GM19438 (cell line): ENCODE measurements at regions not wholly inside any gene's neighbourhood (a gene's known extent, or its start where the extent isn't known, plus 50 kb on each side); places are given as distances from the start of the nearest gene placed in this dataset.

Source experiments
- ATAC-seq: cut with Tn5 transposase; IDR thresholded peaks from one replicate; pipeline ENCODE4 v1.9.1; 2021; ENCODE audit warnings: low read depth; ENCODE audit not compliant: unreplicated experiment

DNA sequence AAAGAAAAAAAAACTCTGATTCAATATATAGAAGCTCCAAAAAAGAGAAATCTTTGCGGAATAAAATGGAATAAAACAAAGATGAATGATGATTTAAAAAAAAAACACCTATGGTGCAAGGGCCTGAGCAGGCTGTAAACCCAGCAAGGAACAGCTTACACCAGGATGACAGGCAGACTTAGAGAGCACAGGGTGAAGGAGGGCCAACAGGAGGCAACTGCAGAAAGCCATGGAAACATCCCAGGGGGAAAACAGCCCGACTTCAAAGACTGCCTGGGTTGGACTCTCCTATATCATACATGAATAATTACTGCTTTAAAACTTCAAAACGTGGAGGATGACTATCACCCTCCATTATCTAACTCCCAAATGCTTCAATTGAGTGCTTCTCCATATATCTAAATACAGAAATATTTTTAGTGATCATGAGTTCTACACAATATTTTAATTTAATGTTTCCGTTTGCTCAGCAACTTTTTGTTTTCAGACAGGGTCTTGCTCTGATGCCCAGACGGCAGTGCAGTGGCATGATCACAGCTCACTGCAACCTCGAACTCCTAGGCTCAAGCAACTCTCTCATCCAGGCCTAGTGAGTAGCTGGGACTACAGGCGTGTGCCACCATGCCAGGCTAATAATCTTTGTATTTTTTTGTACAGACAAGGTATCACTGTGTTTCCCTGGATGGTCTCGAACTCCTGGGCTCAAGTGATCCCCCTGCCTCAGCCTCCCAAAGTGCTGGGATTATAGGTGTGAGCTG, 456.2 kb downstream of the TBL1XR1 start:
- no peak for ATAC-seq

DNA sequence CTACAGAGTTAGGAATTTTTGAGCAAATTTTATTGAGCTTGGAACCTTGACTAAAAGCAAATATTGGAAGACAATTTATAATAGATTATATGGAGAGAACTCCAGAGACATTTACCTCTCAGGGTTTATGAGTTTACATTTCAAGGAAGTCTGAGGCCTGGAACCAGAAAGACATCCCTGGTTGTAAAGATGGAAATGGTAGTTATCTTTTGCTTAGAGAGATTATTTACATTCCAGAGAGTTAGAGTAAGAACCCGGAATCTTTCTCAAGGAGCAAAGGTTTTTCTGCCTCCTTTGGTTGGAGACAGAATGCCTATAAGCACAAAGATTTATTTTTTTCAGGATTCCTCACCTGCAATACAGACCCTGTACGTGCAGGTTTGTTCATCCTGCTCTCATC, 458.1 kb downstream of the TBL1XR1 start:
- ATAC-seq: no peak

DNA sequence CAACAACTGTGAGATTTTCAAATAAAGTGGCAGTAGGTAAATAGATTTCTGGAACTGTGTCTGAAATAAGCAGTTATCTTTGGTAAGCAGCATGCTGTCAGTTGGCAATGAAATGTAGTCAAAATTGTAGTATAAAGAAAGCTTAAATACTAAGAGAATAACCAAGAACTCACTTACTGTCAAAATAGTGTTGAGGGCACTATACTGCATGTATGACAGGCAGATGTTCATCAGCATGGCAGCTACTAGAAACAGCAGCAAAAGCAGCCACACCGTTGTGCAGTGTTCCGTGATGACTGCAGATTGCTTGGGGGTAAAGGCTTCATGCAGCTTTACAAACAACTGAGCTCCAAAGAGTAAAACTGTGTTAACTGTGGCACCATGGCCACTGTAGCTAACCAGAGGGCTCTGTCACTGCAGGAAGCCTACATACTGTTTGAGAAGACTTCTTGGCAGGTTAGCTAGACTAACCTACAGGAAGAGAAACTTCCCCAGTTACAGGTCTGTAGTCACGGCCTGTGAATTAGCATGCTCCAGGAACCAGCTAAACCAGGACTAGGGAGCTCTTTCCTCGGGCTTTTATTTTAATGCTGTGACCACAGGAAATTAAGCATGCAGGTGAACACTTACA, 459.7 kb downstream of the TBL1XR1 start:
- no peak for ATAC-seq

DNA sequence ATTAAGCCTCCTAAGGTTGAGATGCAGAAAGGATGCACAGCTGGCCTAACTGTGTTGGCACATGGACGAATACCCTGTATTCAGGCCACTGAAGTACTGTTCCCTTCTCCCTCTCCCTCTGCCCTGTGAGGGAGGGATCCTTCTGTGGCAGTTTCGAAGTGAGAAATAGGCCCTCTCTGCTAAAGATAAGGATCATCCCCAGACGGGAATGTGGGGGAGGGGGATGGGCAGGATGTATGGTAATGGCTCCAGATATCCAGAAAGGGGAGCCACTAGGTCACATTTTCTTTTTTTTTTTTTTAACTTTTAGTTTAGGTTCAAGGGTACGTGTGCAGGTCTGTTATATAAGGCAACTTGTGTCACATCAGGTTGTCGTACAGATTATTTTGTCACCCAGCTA, 463.1 kb downstream of the TBL1XR1 start:
- ATAC-seq: no peak

DNA sequence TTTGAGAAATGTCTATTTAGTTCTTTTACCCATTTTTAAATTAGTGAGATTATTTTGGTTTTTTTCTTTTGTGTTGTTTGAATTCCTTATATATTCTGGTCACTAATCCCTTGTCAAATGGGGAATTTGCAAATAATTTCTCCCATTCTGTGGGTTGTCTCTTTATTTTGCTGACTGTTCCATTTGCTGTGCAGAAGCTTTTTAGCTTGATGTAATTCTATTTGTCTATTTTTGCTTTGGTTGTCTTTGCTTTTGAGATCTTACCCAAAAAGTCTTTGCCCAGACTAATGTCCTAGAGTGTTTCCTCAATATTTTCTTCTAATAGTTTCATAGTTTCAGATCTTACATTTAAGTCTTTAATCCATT, 472.9 kb downstream of the TBL1XR1 start:
- ATAC-seq: no peak

DNA sequence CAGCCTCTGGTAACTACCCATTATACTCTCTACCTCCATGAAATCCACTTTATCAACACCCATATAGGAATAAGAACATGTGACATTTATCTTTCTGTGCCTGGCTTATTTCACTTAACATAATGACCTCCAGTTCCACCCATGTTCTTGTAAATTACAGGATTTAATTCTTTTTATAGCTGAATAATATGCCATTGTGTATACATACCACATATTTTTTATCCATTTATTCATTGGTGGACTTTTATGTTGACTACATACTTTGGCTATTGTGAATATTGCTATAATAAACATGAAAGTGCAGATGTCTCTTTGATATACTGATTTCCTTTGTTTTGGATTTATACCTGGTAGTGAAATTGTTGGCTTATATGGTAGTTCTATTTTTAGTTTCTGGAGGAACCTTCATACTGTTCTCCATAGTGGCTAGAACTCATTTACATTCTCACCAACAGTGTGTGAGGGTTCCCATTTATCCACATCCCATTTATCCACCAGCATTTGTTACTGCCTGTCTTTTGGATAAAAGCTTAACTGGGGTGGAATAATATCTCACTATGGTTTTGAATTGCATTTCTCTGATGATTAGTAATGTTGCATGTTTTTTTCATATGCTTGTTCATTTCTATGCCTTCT, 473.4 kb downstream of the TBL1XR1 start:
- no peak for ATAC-seq

DNA sequence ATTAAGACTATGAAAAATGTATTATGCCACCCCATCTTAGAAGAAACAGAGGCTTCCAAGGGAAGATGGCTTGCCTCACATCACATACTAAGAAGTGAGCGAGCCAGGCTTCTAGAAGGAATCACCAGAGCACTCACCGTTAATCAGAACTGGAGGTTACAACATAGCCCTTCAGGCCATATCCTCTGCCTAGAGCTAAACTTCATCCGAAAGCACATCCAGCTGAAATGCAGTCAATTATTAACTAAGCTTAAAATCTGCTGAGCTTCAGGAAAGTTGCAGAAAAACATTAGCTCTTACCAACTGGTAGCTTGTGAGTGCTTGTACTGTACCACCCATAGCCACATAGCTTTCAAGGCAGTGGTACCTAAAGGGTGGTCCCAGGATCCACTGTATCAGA, 483.2 kb downstream of the TBL1XR1 start:
- no peak for ATAC-seq

DNA sequence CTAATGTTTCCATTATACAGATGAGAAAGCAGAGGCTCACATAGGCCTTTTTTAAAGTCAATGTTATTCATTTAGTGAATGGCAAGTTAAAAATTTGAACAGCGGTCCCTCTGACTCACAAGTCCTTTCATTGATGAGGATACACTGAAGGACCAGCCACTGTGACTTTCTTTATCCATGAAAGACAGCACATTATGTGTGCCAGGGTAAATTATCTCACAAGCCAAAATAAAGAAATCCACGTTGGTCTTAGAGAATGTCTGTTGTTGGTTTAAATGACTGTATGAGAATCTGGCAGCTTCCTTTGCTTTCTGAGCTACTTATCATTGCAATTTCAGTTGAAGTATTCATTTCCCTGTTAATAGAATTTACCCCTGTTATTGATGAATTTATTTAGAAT, 485.1 kb downstream of the TBL1XR1 start:
- ATAC-seq: no peak

DNA sequence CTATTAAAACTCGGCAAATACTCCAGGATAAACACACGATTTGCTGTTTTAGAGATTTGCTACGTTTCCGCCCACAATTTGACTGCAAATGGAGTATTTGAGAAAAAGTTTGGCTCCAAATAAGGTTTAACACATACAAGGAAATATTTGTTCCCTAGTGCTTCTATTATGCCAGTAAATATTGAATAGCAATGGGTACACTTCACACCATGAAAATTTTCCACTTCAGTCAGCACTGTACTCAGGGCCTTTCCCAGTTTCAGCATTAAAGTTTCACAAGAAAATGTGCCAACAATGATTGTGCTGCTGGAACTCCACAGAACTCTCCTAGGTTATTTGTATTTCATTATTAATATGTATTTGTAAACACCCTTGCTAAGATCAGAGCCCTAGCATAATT, 498.0 kb downstream of the TBL1XR1 start:
- no peak for ATAC-seq

DNA sequence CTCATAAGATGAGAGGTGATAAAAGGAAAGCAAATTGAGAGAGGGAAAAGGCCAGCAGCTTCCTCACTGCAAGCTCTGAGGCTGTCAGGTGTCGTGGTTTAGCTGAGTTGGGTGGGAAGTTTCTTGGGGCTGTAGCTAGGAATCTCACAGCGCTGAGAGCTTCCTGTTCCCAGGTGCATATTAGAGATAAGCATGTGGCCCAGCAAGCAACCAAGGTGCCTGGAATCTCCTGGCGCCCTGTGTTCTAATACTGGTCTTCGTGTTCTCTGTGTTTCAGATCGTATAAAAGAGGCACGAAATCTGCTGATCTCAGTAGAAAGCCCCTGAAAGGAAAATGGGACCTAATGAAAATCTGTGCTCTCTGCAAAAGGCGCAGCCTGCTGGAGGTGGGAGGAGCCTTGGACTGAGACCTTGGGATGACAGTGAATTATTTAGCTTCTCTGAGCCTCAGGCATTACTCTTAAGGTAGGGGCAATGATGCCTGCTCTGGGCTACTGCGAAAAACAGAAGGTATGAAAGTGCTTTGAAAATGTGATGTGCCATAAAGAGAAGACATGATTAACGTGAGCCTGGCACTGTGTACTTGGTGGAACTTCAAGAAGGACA, 499.9 kb downstream of the TBL1XR1 start:
- ATAC-seq: no peak

DNA sequence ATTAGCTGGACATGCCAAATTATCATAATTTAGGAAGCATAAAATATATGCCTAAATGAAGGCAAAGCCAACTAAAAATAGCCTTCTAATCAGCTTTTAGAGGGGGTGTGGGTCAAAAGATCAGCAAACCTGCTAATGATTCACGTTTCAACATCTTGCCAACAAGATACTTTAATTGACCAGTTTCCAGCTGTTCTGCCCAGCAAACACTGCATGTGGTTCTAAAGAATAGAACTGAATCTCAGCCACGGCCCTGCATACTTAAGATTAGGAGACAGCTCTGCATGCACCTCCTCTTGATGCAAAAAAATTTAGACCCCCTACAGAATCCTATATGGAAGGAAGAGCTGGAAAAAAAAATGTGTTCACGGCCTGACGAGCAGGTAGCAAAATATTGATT, 500.5 kb downstream of the TBL1XR1 start:
- ATAC-seq: no peak

DNA sequence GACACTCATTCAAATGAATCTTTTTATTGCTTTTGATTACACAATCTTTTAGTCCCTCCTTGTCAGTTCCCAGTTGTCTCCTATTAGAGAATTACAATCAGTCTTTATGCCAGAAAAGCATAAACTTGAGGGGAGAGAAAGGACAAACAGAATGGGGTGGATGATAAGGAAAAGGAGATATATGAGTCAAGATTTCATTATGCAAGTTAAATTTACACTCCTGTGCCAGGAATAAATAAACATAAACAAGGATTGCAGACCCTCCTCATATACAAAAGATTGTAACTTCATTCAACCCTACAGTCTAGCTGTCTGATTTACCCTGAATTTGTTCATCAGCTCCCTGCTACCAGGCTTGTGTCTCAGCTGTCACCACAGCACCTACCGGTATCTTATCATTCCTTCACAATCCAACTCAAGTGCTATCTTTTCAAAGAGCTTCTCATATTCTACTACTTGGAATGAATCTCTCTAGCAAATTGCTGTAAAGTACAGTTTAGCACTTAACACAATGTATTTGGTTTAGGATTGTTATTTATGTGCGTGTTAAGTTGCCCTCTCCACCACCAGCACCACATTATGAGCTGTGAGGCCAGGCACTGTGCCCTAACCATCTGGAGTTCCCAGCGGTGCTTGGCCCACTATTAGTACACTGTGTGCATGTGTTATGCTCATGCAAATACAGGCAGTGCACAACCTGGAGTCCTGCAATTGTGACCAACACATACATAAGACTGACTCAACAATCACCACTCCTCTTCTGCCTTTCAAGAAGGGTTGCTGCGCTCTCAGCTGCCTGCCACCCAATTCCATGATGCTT, 504.1 kb downstream of the TBL1XR1 start:
- ATAC-seq: no peak

DNA sequence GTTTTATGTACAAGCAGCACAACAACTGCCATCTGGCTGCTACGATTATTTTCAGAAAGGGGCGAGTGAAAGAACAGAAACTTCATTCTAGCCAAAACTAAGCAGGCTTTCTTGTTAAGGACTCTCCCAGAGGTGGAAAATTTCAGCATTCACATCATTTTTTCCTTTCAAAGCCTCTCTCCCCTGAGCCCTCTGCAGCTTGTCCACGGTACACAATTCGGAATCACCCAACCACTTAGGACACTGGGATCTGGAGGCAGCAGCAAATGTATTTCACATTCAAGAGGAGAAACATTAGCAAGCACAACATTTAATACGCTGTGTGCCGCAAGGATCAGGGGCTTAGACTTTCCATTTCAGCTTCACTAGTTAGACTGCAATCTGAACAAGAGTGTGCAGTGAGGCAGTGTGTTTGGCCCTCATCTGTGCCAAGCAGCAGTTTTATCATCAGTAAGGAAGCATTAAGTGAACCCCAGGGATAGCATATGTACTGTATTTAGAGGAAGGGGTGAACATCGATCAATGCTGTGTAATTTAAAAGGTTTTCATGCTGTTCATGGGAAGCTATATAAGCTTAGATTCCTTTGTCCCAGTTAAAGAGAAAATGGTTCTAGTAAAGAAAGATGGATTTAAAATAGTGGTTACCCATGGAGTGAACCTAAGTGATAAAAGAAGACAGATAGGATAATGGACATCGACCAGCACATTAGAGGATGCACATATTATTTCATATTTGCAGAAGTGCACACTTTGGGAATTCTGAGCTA, 504.9 kb downstream of the TBL1XR1 start:
- ATAC-seq: no peak

DNA sequence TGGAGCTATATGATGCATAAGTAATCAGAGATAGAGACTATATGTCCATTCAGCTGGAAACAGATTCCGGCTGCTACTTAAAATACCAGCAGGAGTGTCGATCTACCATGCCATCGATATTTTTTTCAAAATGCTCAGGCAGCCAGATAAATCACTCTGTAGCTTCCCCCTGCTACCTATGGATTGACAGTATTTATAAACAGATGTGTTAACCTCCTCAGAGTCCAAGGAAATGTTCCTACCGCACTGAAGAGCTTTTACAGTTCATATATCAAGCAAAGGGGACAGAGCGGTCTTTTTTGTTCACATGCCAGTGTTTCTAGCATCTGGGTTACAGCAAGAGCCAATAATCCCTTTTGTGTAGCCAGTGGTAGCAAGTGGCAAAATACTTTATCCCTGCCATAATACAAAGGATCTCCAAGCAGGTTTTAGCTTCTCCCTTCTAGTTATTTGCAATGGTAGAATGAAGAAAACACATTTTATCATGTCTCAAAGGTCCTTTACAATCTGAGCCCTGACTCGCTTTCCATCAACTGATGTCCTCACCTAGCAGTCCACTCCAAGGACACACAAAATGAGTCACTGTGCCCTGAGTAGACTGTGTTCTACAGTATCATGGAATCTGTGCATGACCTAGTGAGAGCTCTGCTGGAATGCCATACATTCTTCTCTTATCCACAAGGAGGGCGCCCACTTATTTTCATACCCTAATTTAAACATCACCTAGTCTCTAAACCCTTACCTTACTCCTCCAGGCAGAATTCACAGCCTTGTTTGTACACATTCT, 507.0 kb downstream of the TBL1XR1 start:
- ATAC-seq: no peak

DNA sequence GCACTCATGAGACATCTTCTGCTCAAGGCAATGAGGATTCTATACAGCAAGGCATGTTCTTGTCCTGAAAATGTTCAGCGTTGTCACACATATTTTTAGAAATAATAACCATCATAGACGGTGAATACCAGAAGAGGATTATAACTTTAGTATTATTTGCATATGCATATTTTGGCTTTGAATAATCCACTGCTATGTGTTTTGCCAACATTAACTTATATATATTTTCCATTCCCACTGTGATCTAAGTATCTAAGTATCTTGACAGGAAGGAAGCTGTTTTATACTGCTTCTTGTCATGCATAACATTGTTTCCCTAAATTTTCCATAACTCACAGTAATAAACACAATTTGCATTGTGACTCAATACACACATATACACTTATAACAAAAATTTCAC, 509.5 kb downstream of the TBL1XR1 start:
- ATAC-seq: no peak

DNA sequence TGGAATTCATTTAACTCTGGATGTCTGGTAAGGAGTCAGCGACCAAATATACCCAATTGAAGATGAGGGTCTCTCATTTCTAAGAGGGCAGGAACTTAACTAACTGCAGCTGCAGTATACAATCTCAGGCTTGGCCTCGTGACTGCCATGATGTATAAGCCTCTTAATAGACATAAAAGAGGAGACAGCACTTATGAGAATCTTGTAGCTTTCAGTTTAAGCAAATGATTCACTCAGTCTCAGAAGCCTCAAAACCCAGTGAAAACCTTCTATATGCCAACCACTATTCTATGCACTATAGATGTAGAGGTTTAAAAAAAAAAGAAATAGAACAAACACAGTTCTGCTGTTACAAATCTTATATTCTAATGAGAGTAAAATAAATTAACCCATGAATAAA, 513.9 kb downstream of the TBL1XR1 start:
- no peak for ATAC-seq

DNA sequence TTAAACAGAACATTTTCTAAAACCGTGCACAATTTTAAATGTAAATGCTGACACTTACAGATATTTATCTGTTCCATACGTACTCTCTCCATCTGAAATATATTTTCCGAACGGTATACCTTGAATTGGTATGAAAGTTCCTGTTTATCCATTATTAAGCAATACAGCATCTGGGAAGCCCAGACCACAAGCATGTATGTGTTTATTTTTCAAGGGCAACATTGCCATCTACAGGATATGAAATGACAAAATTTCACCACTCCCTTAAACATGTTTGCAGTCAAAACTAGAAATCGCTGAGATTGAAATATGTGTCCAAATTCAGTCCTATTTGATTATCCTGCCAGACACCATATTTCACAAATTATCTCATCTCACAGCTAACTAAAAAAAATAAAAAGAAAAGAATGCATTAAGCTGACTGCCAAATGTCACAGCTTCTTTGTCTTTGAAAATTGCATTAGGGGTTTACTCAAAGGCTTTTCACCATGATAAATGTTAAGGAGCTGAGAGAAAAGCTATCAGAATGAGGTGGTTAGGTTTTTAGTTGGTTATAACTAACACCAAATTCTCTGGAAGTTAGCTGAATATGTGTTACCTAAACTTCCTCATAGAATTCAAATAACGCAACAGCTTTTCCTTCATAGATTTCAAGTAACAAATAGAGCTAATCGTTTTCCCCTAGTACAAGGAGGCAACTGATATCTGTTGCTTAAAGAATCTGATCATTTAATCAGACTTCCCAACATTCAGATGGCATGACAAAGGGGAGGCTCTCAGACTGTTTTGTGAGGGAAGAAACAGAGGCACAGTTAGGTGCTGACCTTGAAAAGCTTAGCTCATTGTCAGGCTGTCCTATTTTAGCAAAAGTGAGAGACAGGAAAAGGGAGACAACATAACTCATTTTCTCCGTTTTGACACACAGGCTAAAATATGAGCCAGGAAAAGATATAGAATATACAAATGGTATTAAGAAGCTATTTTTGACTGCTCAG, 533.1 kb downstream of the TBL1XR1 start:
- no peak for ATAC-seq

DNA sequence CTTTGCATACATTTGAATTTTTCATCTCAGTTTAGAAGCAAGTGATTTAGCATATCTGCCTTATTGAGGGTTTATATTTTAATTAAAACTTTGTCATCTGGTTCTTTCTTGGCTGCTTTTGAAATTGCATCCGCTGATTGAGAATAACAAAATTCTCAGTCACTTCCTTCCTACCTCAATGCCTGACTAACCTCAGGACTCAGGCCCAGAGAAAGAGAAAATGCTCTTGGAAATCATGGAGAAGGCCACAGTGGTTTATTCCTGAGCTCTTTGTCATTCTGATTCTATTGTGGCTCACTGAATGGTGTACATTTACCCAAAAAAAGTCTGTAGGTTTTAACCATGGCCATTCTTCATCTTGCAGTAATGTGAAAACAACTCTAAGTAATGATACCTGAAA, 533.9 kb downstream of the TBL1XR1 start:
- no peak for ATAC-seq
